HCT116 (cell line): ENCODE measurements at regions not wholly inside any gene's neighbourhood (a gene's known extent, or its start where the extent isn't known, plus 50 kb on each side); places are given as distances from the start of the nearest gene placed in this dataset.

ENCODE experiments used
- CBX3 ChIP-seq: IDR thresholded peaks from 2 replicates; pipeline ENCODE4 v1.6.1; 2012; ENCODE audit warnings: low read depth
- CEBPB ChIP-seq: IDR thresholded peaks from 2 replicates; pipeline ENCODE4 v1.6.1; 2012; ENCODE audit warnings: low read depth
- EZH2 ChIP-seq: fragments of 200-600 bp; sonication (generic); IDR thresholded peaks from 2 replicates; pipeline ENCODE4 v1.6.1; 2017; ENCODE audit warnings: antibody characterized with exemption, mixed run types
- JUND ChIP-seq: IDR thresholded peaks from 2 replicates; pipeline ENCODE4 v1.6.1; 2012
- POLR2A ChIP-seq: IDR thresholded peaks from 2 replicates; pipeline ENCODE4 v1.7.0; 2011; ENCODE audit warnings: borderline replicate concordance; ENCODE audit not compliant: insufficient read depth, insufficient read length; ENCODE audit errors: extremely low read depth
- POLR2AphosphoS5 ChIP-seq: IDR thresholded peaks from 2 replicates; pipeline ENCODE4 v1.6.1; 2011; ENCODE audit warnings: mild to moderate bottlenecking, low read depth, low read length, moderate library complexity
- REST ChIP-seq: IDR thresholded peaks from 2 replicates; pipeline ENCODE4 v1.6.1; 2012; ENCODE audit warnings: low read depth
- TCF7L2 ChIP-seq: IDR thresholded peaks from 2 replicates; pipeline ENCODE4 v1.7.0; 2011; ENCODE audit warnings: borderline replicate concordance, inconsistent platforms; ENCODE audit not compliant: insufficient read depth, insufficient read length; ENCODE audit errors: extremely low read depth
- ZNF274 ChIP-seq: fragments of 200-500 bp; sonication (Bioruptor generic); IDR thresholded peaks from 2 replicates; pipeline ENCODE4 v1.6.1; 2014; ENCODE audit warnings: mild to moderate bottlenecking, low read depth, low read length, inconsistent platforms
- TF ChIP-seq, protein P1 (sequence below), 3 experiments: fragments of 200-600 bp in 1 of 3; sonication (generic) in 1 of 3; IDR thresholded peaks in 2 of 3; conservative IDR thresholded peaks in 1 of 3; 2 replicates each; pipeline ENCODE4 v1.5.1; 2012 to 2017; ENCODE audit warnings: low read depth in 2 of 3, low read length in 2 of 3, antibody characterized with exemption in 1 of 3, borderline replicate concordance in 1 of 3, control low read depth in 1 of 3, mild to moderate bottlenecking in 1 of 3, mixed read lengths in 1 of 3, mixed run types in 1 of 3, moderate library complexity in 1 of 3; ENCODE audit not compliant: insufficient read depth in 1 of 3

- TF ChIP-seq POLR2AphosphoS5 (no peak), CEBPB (no peak), POLR2A (no peak), ZNF274 (no peak), JUND (no peak), TCF7L2 (no peak), REST (no peak), EZH2 (no peak), CBX3 (no peak)
- TF ChIP-seq, protein P1, sequence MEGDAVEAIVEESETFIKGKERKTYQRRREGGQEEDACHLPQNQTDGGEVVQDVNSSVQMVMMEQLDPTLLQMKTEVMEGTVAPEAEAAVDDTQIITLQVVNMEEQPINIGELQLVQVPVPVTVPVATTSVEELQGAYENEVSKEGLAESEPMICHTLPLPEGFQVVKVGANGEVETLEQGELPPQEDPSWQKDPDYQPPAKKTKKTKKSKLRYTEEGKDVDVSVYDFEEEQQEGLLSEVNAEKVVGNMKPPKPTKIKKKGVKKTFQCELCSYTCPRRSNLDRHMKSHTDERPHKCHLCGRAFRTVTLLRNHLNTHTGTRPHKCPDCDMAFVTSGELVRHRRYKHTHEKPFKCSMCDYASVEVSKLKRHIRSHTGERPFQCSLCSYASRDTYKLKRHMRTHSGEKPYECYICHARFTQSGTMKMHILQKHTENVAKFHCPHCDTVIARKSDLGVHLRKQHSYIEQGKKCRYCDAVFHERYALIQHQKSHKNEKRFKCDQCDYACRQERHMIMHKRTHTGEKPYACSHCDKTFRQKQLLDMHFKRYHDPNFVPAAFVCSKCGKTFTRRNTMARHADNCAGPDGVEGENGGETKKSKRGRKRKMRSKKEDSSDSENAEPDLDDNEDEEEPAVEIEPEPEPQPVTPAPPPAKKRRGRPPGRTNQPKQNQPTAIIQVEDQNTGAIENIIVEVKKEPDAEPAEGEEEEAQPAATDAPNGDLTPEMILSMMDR (IDR thresholded peaks at IDR 0.05 in 2 of 3, conservative IDR thresholded peaks at IDR 0.05 in 1 of 3; ENCODE audit: borderline replicate concordance in 1 of 3, insufficient read depth in 1 of 3, low read depth in 2 of 3, low read length in 2 of 3): no peak
Observed at GRCh38 chr13:47656651-47657050, 344.4 kb downstream of the SUCLA2 start.
